HG02623 (cell line): ENCODE measurements at regions not wholly inside any gene's neighbourhood (a gene's known extent, or its start where the extent isn't known, plus 50 kb on each side); places are given as distances from the start of the nearest gene placed in this dataset.

Source experiments
- ATAC-seq: cut with Tn5 transposase; IDR thresholded peaks from one replicate; pipeline ENCODE4 v1.9.1; 2021; ENCODE audit warnings: moderate library complexity; ENCODE audit not compliant: unreplicated experiment

DNA sequence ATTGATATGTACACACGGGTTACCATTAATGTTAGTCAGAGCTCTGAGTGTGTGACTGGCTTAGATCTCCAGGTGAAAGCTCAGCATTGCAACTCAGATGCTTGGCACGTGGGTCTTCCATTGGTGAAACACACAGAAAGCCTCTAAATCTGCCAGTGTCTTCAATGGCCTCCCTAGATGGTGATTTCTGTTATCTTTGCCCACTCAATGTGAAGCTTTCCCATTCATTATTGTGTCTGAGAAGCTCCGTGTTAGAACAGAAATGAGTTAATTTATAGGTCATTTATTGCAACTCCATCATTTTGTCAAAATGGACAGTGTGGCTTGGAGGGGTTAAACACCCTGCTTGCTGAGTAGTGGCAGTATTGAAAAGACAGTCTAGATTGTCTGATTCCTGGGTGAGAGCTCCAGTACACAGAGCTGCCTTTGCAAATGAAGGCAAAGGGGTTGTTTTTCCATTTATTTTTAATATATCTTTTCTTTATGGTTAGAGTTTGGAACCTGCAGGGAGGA lies 64.7 kb upstream of the GCFC2 start:
- ATAC-seq: no peak

DNA sequence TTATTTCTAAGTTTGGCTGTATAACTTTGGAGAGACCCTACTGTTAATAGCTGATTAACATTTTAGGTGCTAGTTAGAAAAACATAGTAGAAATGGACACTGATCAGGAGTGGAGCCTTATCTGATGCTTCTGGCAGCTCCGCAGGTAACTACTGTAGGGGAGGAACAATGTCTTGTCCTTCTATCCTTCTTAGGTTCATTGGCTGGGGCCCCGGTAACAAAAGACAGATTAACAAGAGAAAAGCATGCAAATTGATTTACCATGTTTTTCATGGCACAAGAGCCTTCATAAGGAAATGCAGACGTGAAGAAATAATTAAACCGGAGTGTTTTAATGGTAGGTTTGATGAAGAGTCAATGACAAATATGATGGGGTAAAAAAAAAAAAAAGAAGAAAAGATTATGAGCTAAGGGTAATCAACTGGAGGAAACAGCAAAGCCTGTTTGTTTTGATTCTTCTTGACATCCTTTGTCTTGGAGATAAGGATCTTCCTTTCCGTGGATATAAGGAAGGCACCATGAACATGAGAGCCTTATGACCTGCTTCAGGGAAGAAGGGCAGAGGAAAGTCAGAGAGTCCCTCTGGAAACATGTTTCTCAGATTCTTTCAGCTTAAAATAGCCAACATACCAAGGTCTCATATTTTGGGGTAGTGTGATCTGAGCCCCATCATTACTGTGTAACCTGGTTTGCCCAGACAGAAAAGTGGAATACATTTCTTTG lies 62.4 kb upstream of the GCFC2 start:
- no peak for ATAC-seq

- ATAC-seq: no peak
Measured at GRCh38 chr2:75765798-75766197, 55.1 kb upstream of the GCFC2 start.

- ATAC-seq: no peak
Measured at GRCh38 chr2:75764611-75765010, 53.9 kb upstream of the GCFC2 start.
